H54 (cell line): ENCODE measurements at regions not wholly inside any gene's neighbourhood (a gene's known extent, or its start where the extent isn't known, plus 50 kb on each side); places are given as distances from the start of the nearest gene placed in this dataset.

ENCODE experiments used
- DNase-seq: peaks from one replicate; pipeline ENCODE4 v3.0.0; 2011; ENCODE audit warnings: low spot score, mixed read lengths; ENCODE audit not compliant: insufficient read length
- FAIRE-seq: peaks from 3 replicates; lab custom pipeline; 2011; peaks lifted over from hg19 to GRCh38; lab: Jason Lieb, UNC
- POLR2A ChIP-seq: IDR thresholded peaks from 2 replicates; pipeline ENCODE4 v1.6.1; 2011; ENCODE audit warnings: low read depth, mild to moderate bottlenecking, low read length

GRCh38 chr7:85995101-85995500 is 648.6 kb upstream of the GRM3 start:
- DNase-seq: no peak
- TF ChIP-seq POLR2A: no peak
- FAIRE-seq: no peak

GRCh38 chr7:85980740-85981139 is 663.0 kb upstream of the GRM3 start:
- DNase-seq: no peak
- FAIRE-seq: no peak

GRCh38 chr7:85974176-85974575 is 669.5 kb upstream of the GRM3 start:
- TF ChIP-seq POLR2A: no peak
- no peak for FAIRE-seq
- no peak for DNase-seq

More at GRCh38 chr7:85980740-85981139, 663.0 kb upstream of the GRM3 start:
- no peak for TF ChIP-seq POLR2A

GRCh38 chr7:85972504-85973141 is 671.1 kb upstream of the GRM3 start:
- no peak for DNase-seq
- FAIRE-seq: no peak
- no peak for TF ChIP-seq POLR2A

GRCh38 chr7:85954961-85955360 is 688.7 kb upstream of the GRM3 start:
- FAIRE-seq: no peak
- DNase-seq: no peak
- TF ChIP-seq POLR2A: no peak

GRCh38 chr7:85950871-85951270 is 692.8 kb upstream of the GRM3 start:
- no peak for DNase-seq
- no peak for FAIRE-seq
- no peak for TF ChIP-seq POLR2A

GRCh38 chr7:85950418-85950817 is 693.3 kb upstream of the GRM3 start:
- FAIRE-seq (no peak), DNase-seq (no peak)
- TF ChIP-seq POLR2A: no peak

- DNase-seq: no peak
- TF ChIP-seq POLR2A: no peak
Measured at GRCh38 chr7:85947767-85948166, 695.9 kb upstream of the GRM3 start.

GRCh38 chr7:85940798-85941197 is 702.9 kb upstream of the GRM3 start:
- TF ChIP-seq POLR2A: no peak
- FAIRE-seq: no peak

More at GRCh38 chr7:85947767-85948166, 695.9 kb upstream of the GRM3 start:
- no peak for FAIRE-seq

GRCh38 chr7:85931919-85932318 is 711.8 kb upstream of the GRM3 start:
- DNase-seq (no peak), FAIRE-seq (no peak)
- no peak for TF ChIP-seq POLR2A

More at GRCh38 chr7:85940798-85941197, 702.9 kb upstream of the GRM3 start:
- no peak for DNase-seq

GRCh38 chr7:85928500-85928899 is 715.2 kb upstream of the GRM3 start:
- no peak for FAIRE-seq
- no peak for DNase-seq
- TF ChIP-seq POLR2A: no peak

- no peak for TF ChIP-seq POLR2A
- no peak for FAIRE-seq
Measured at GRCh38 chr7:85927226-85927625, 716.5 kb upstream of the GRM3 start.

GRCh38 chr7:85924062-85924461 is 719.6 kb upstream of the GRM3 start:
- no peak for FAIRE-seq
- DNase-seq: no peak

More at GRCh38 chr7:85927226-85927625, 716.5 kb upstream of the GRM3 start:
- DNase-seq: no peak

GRCh38 chr7:85916016-85916415 is 727.7 kb upstream of the GRM3 start:
- DNase-seq (no peak), FAIRE-seq (no peak)
- no peak for TF ChIP-seq POLR2A

More at GRCh38 chr7:85924062-85924461, 719.6 kb upstream of the GRM3 start:
- TF ChIP-seq POLR2A: no peak

- FAIRE-seq (no peak), DNase-seq (no peak)
- no peak for TF ChIP-seq POLR2A
Measured at GRCh38 chr7:85914437-85914836, 727.6 kb upstream of the SEMA3D start.
